A549 (cell line): ENCODE measurements at regions not wholly inside any gene's neighbourhood (a gene's known extent, or its start where the extent isn't known, plus 50 kb on each side); places are given as distances from the start of the nearest gene placed in this dataset.

Experiments used
- ATAC-seq, 2 experiments: fragments of 200-7000 bp in 1 of 2; fragments of >200 bp in 1 of 2; cut with Nextera tagmentation in 1 of 2; cut with Tn5 transposase in 1 of 2; 3 replicates each; pipeline versions ENCODE4 v1.8.0 to v1.9.1; 2018 to 2020; ENCODE audit warnings: mild to moderate bottlenecking in 1 of 2, moderate library complexity in 1 of 2
- CTCF ChIA-PET: fragments of 300-600 bp; sonication (Branson Sonifier 250); formaldehyde crosslinking; extraction: SDS; loops from one replicate; lab custom pipeline; 2021; ENCODE audit warnings: antibody characterized with exemption, inconsistent platforms; lab: Yijun Ruan, JAX
- POLR2A ChIA-PET: fragments of 350-600 bp; formaldehyde crosslinking; extraction: SDS; loops from one replicate; lab custom pipeline; 2021; ENCODE audit warnings: antibody characterized with exemption, inconsistent platforms; lab: Yijun Ruan, JAX
- DNase-seq, 2 experiments: peaks; one replicate each; pipeline versions ENCODE4 v3.0.0 to v3.0.0-alpha.2; 2011 to 2016; ENCODE audit warnings: low read depth in 1 of 2, low spot score in 1 of 2
- FAIRE-seq: peaks from 2 replicates; lab custom pipeline; 2011; peaks lifted over from hg19 to GRCh38; lab: Jason Lieb, UNC
- H3K27ac ChIP-seq, 2 experiments: fragments of >200 bp; sonication (Bioruptor Twin); formaldehyde crosslinking; 3 replicates each; pipeline ENCODE4 v1.5.1; 2016 to 2017
- H3K4me1 ChIP-seq: fragments of >200 bp; sonication (Bioruptor Twin); formaldehyde crosslinking; 3 replicates; pipeline ENCODE4 v1.6.1; 2016
- H3K4me2 ChIP-seq: fragments of >200 bp; sonication (Bioruptor Twin); formaldehyde crosslinking; 3 replicates; pipeline ENCODE4 v1.6.1; 2016
- H3K4me3 ChIP-seq: fragments of >200 bp; sonication (Bioruptor Twin); formaldehyde crosslinking; 3 replicates; pipeline ENCODE4 v1.5.1; 2016
- H3K9me3 ChIP-seq: fragments of >200 bp; sonication (Bioruptor Twin); formaldehyde crosslinking; 3 replicates; pipeline ENCODE4 v1.6.1; 2016
- CBX8 ChIP-seq: fragments of 200-600 bp; sonication (generic); IDR thresholded peaks from 2 replicates; pipeline ENCODE4 v1.6.1; 2016
- CEBPB ChIP-seq, 2 experiments: fragments of >200 bp in 1 of 2; sonication (Bioruptor Twin) in 1 of 2; formaldehyde crosslinking in 1 of 2; IDR thresholded peaks; 2 replicates each; pipeline ENCODE4 v1.6.1; 2012 to 2016
- CHD4 ChIP-seq: fragments of 200-600 bp; sonication (generic); IDR thresholded peaks from 2 replicates; pipeline ENCODE4 v1.6.1; 2016; ENCODE audit warnings: antibody characterized with exemption, mild to moderate bottlenecking, borderline replicate concordance
- EHF ChIP-seq: fragments of 250-450 bp; sonication (Bioruptor Pico); IDR thresholded peaks from 2 replicates; pipeline ENCODE4 v1.5.0; 2020; ENCODE audit warnings: mild to moderate bottlenecking
- HOXA7 ChIP-seq: fragments of 250-450 bp; sonication (Bioruptor Pico); IDR thresholded peaks from 2 replicates; pipeline ENCODE4 v1.5.0; 2020; ENCODE audit warnings: mild to moderate bottlenecking, moderate library complexity
- HOXB13 ChIP-seq: fragments of 250-450 bp; sonication (Bioruptor Pico); IDR thresholded peaks from 2 replicates; pipeline ENCODE4 v1.5.0; 2020; ENCODE audit warnings: low read depth, mild to moderate bottlenecking, moderate library complexity
- HOXB5 ChIP-seq: fragments of 250-450 bp; sonication (Bioruptor Pico); IDR thresholded peaks from 2 replicates; pipeline ENCODE4 v1.5.0; 2020; ENCODE audit warnings: mild to moderate bottlenecking, moderate library complexity
- JUN ChIP-seq, 2 experiments: fragments of >200 bp; sonication (Bioruptor Twin); formaldehyde crosslinking; IDR thresholded peaks; 2 replicates in 1 of 2; 3 replicates in 1 of 2; pipeline ENCODE4 v1.6.1; 2016 to 2017
- KDM1A ChIP-seq: fragments of 200-600 bp; sonication (generic); IDR thresholded peaks from 2 replicates; pipeline ENCODE4 v1.6.1; 2016; ENCODE audit warnings: low read depth, mild to moderate bottlenecking
- KDM5A ChIP-seq: fragments of 200-600 bp; sonication (generic); IDR thresholded peaks from 2 replicates; pipeline ENCODE4 v1.6.1; 2016; ENCODE audit warnings: antibody characterized with exemption, mild to moderate bottlenecking
- MAFK ChIP-seq: fragments of 450-650 bp; IDR thresholded peaks from 2 replicates; pipeline ENCODE4 v1.6.1; 2014; ENCODE audit not compliant: partially characterized antibody
- MAZ ChIP-seq: fragments of 150-350 bp; IDR thresholded peaks from 2 replicates; pipeline ENCODE4 v1.6.1; 2014; ENCODE audit warnings: antibody characterized with exemption, low read depth, low read length, borderline replicate concordance
- NFE2L2 ChIP-seq: fragments of 150-350 bp; conservative IDR thresholded peaks from 2 replicates; pipeline ENCODE4 v1.6.1; 2014; ENCODE audit warnings: low read length
- NPAS2 ChIP-seq: fragments of 250-450 bp; sonication (Bioruptor Pico); IDR thresholded peaks from 2 replicates; pipeline ENCODE4 v1.8.0; 2022; ENCODE audit warnings: mild to moderate bottlenecking, moderate library complexity, borderline replicate concordance
- PHF8 ChIP-seq: fragments of 200-600 bp; sonication (generic); IDR thresholded peaks from 2 replicates; pipeline ENCODE4 v1.6.1; 2016; ENCODE audit warnings: low read depth, mild to moderate bottlenecking, antibody characterized with exemption, moderate library complexity, borderline replicate concordance
- POLR2A ChIP-seq: IDR thresholded peaks from 2 replicates; pipeline ENCODE4 v1.6.1; 2012; ENCODE audit warnings: mild to moderate bottlenecking, low read length
- RFX5 ChIP-seq: fragments of 450-650 bp; IDR thresholded peaks from 2 replicates; pipeline ENCODE4 v1.7.1; 2014; ENCODE audit warnings: antibody characterized with exemption, mild to moderate bottlenecking, moderate library complexity
- SREBF2 ChIP-seq: fragments of 450-650 bp; IDR thresholded peaks from 2 replicates; pipeline ENCODE4 v1.6.1; 2014; ENCODE audit warnings: mild to moderate bottlenecking, moderate library complexity
- TP53 ChIP-seq: fragments of 250-450 bp; sonication (Bioruptor Pico); IDR thresholded peaks from 2 replicates; pipeline ENCODE4 v1.5.0; 2021; ENCODE audit warnings: mild to moderate bottlenecking, moderate library complexity
- ZFP36 ChIP-seq: fragments of 450-650 bp; IDR thresholded peaks from 2 replicates; pipeline ENCODE4 v1.6.1; 2014; ENCODE audit warnings: borderline replicate concordance; ENCODE audit not compliant: partially characterized antibody
- WGBS: methylation state at CpG from one replicate; pipeline ENCODE4 v1.1.6; 2017; ENCODE audit errors: missing lambda C conversion rate; 5-methylcytosine and 5-hydroxymethylcytosine counted together
- TF ChIP-seq, protein P1 (sequence below): fragments of >200 bp; sonication (Bioruptor Twin); formaldehyde crosslinking; IDR thresholded peaks from 2 replicates; pipeline ENCODE4 v1.6.1; 2016
- TF ChIP-seq, protein P2 (sequence below): IDR thresholded peaks from 2 replicates; pipeline ENCODE4 v1.6.1; 2012; ENCODE audit warnings: low read depth, borderline replicate concordance
- TF ChIP-seq, protein P3 (sequence below): fragments of 150-350 bp; IDR thresholded peaks from 2 replicates; pipeline ENCODE4 v1.6.1; 2014; ENCODE audit warnings: low read depth, mild to moderate bottlenecking, low read length
- TF ChIP-seq, protein P4 (sequence below): IDR thresholded peaks from 2 replicates; pipeline ENCODE4 v1.6.1; 2012

DNA sequence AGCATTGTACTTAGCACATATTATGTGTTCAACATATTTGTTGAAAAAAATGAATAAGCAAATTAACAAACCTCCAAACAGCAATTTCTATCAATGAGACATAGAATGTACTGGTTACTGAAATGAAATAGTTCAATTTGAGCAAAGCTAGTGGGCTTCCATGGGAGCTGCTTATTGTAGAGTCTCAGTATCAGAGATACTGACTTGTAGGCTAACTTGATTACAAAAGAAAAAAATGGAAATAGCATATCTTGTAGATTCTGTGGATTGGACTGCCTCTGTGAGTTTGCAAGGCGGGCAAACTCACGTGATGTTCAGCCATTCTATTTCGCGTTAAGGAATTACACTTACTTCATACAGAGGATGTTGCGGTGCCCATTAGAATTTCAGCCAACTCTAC is 222.1 kb upstream of the JADE1 start:
- DNase-seq (no peak), FAIRE-seq (no peak), ATAC-seq (no peak)
- Histone ChIP-seq H3K9me3 (no peaks in the 10 kb centered on the region), H3K4me3 (no peak overlapping the region), H3K27ac (peak overlapping the region; percentile 3 to 52; a peak in 1 of 6 replicates), H3K4me2 (no peak overlapping the region), H3K4me1 (peaks cover 30% of the 10 kb centered on the region)
- POLR2A ChIA-PET: no interaction called here
- over 99% methylated on average over 5 of the region's 5 CpGs for WGBS
- CTCF ChIA-PET: interaction anchor here (0.7 to 3.3 kb wide), 3 partner anchors 13 to 223 kb away, joined by 3 to 10 read pairs (median 3); partner anchors contain the start of gene JADE1
- no peak for TF ChIP-seq MAZ
- TF ChIP-seq HOXB13 (CRISPR knock-in tag): no peak
- TF ChIP-seq HOXB5: no peak
- TF ChIP-seq HOXA7 (CRISPR knock-in tag): no peak
- TF ChIP-seq PHF8: no peak
- TF ChIP-seq EHF: no peak
- no peak for TF ChIP-seq POLR2A
- no peak for TF ChIP-seq CHD4
- TF ChIP-seq KDM1A: no peak
- TF ChIP-seq, protein P1, sequence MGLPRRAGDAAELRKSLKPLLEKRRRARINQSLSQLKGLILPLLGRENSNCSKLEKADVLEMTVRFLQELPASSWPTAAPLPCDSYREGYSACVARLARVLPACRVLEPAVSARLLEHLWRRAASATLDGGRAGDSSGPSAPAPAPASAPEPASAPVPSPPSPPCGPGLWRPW: no peak
- no peak for TF ChIP-seq CEBPB (IDR thresholded peaks at IDR 0.05)
- TF ChIP-seq ZFP36: no peak
- TF ChIP-seq, protein P2, sequence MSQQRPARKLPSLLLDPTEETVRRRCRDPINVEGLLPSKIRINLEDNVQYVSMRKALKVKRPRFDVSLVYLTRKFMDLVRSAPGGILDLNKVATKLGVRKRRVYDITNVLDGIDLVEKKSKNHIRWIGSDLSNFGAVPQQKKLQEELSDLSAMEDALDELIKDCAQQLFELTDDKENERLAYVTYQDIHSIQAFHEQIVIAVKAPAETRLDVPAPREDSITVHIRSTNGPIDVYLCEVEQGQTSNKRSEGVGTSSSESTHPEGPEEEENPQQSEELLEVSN: no peak
- TF ChIP-seq JUN (IDR thresholded peaks at IDR 0.05): no peak
- TF ChIP-seq RFX5: no peak
- no peak for TF ChIP-seq MAFK
- TF ChIP-seq, protein P3, sequence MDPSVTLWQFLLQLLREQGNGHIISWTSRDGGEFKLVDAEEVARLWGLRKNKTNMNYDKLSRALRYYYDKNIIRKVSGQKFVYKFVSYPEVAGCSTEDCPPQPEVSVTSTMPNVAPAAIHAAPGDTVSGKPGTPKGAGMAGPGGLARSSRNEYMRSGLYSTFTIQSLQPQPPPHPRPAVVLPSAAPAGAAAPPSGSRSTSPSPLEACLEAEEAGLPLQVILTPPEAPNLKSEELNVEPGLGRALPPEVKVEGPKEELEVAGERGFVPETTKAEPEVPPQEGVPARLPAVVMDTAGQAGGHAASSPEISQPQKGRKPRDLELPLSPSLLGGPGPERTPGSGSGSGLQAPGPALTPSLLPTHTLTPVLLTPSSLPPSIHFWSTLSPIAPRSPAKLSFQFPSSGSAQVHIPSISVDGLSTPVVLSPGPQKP: no peak
- TF ChIP-seq, protein P4, sequence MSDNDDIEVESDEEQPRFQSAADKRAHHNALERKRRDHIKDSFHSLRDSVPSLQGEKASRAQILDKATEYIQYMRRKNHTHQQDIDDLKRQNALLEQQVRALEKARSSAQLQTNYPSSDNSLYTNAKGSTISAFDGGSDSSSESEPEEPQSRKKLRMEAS: no peak
- TF ChIP-seq TP53 (CRISPR knock-in tag): no peak

DNA sequence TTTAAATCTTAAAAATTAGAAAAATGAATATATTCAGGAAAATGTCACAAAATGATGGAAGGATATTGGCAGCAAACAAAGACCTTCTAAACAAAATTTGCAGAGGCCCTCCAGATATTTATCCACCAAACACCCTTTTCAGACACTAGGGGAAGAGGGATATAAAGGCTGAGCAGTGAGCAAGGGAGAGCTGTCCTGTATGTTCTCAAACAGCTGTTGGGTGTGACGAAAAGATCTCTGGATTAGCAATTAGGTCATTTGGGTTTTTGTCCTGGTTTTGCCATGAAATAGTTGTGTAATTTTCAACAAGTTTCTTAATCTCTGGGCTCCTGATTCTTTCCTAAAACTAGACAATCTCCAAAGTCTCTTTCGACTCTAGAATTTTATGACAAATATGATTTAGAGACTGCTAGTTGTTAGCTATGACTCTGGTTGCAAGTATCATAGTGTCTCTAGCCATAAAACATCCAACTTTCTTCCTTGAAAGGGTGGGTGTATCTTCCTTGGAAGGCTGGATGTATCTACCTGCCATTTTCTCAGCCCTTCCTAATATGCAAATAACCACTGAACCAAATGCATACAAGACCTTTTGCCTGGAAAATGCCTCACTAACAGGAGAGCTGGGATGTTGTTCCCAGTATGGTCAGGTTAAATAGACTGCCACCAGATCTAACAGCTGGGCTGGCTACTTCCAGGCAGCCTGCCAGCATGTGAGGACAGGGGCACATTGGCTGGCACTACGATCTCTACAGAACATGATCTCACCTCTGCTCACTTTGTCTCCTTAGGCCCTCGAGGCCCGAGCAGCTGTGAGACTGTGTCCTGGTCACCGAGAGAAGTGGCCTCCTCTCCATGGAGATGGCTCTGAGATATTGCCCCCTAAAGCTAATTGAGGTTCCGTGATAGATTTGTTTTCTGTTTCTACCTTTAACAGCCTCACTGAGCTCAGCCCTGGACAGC is 225.5 kb upstream of the JADE1 start:
- 93% methylated on average over 7 of the region's 7 CpGs for WGBS
- peaks cover 16% of the 10 kb centered on the region; the same call in 1 of the 3 replicates for H3K4me1 ChIP-seq
- no peaks in the 10 kb centered on the region for H3K9me3 ChIP-seq
- ChIA-PET CTCF (interaction anchor here (0.6 to 2.9 kb wide), 4 partner anchors 9 to 226 kb away, joined by 3 to 11 read pairs (median 5); no protein-coding TSS in a partner anchor), POLR2A (no interaction called here)
- DNase-seq (no peak), ATAC-seq (no peak), FAIRE-seq (no peak)
- no peak overlapping the region for H3K4me2 ChIP-seq
- H3K27ac ChIP-seq: peak overlapping the region; percentile 43 to 71; a peak in 5 of 6 replicates
- TF ChIP-seq NPAS2 (CRISPR knock-in tag) (no peak), SREBF2 (no peak), MAZ (no peak), NFE2L2 (no peak), KDM5A (no peak), CBX8 (no peak)
- TF ChIP-seq, protein P3: no peak
- H3K4me3 ChIP-seq: no peak overlapping the region
